ENCODE measurements at regions not wholly inside any gene's neighbourhood (a gene's known extent, or its start where the extent isn't known, plus 50 kb on each side); places are given as distances from the start of the nearest gene placed in this dataset.

GRCh38 chr9:107756091-107756490 is 266.5 kb upstream of the KLF4 start:
- no peak for TF ChIP-seq CTCF (IDR thresholded peaks at IDR 0.05)
- TF ChIP-seq ZFX (IDR thresholded peaks at IDR 0.05; ENCODE audit: borderline replicate concordance), result no peak

Measured in 22Rv1 (cell line).